ENCODE measurements at regions not wholly inside any gene's neighbourhood (a gene's known extent, or its start where the extent isn't known, plus 50 kb on each side); places are given as distances from the start of the nearest gene placed in this dataset.

- no peak for TF ChIP-seq CTCF (IDR thresholded peaks at IDR 0.05)
- no peak for TF ChIP-seq POLR2A (IDR thresholded peaks at IDR 0.05)
These were observed 163.0 kb downstream of the MREG start for GRCh38 chr2:215850380-215850779.
